HUDEP-2 (cell line): ENCODE measurements at regions not wholly inside any gene's neighbourhood (a gene's known extent, or its start where the extent isn't known, plus 50 kb on each side); places are given as distances from the start of the nearest gene placed in this dataset.
A peak's percentile ranks its signal among the peaks of the same experiment; 100 is the strongest.

Experiments
- DNase-seq, 76 experiments: peaks; one replicate each; lab custom pipeline; 2025; ENCODE audit not compliant: unreplicated experiment in 76 of 76; lab: John Stamatoyannopoulos, UW

DNA sequence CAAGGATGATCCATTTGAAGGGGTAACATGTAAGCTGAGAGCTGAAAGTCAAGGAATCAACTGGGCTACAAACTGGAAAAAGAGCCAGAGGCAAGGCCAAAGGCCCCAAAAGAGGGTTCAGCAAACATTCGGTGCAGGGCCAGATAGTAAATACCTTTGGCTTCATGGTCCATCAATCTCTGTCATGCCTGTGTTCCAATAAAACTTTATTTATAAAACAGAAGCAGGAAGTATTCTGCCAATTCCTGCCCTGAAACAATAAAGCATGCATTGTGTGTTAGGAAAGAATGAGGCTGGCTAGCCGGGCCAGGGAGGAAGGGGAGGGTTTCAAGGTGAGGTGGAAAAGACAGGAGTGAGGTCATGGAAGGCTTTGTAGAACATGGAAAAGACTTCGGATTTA lies 107.1 kb downstream of the LBH start:
- no peak for DNase-seq

DNA sequence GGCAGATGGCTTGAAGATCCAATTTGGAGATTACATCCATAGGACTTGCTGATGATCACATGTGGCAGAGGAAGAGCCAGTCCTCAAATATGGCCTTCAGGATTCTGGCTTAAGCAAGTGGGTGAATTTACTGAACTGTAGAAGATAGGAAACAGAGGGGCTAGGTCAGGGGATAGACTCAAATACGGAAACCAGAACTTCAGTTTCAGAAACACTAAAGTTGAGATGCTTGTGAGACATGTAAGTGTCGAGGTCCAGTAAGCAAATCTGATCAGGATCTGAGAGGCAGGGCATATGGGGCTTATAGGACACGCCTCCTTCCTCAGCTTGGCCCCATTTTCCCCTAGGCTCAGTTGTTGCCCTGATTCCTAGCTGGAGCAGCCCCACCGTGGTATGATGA lies 107.7 kb downstream of the LBH start:
- no peak for DNase-seq

DNA sequence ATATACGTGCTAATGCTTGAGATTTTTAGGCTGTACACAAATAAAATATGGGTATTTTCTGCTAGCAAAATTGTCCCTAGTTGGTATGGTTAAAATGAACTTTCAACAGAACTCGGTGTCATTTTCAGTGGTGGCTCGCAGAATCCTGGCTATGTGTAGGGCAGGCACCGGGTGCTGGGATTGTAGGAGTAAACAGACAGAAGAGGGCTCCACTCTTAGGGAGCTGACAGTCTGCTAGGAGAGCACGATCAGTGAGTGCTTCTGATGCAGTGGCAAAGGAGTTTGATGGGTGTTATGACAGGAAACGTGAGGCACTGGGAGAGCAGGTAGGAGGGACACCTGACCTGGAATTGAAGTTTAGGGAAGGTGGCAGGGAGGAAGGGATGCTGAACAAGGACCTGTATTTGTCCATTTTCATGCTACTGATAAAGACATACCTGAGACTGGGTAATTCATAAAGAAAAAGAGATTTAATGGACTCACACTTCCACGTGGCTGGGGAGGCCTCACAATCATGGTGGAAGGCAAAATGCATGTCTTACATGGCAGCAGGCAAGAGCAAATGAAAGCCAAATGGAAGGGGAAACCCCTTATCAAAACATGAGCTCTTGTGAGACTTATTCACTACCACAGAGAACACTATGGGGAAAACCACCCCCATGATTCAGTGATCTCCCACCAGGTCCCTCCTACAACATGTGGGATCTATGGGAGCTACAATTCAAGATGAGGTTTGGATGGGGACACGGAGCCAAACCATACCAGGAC lies 105.4 kb upstream of the LCLAT1 start:
- no peak for DNase-seq

DNA sequence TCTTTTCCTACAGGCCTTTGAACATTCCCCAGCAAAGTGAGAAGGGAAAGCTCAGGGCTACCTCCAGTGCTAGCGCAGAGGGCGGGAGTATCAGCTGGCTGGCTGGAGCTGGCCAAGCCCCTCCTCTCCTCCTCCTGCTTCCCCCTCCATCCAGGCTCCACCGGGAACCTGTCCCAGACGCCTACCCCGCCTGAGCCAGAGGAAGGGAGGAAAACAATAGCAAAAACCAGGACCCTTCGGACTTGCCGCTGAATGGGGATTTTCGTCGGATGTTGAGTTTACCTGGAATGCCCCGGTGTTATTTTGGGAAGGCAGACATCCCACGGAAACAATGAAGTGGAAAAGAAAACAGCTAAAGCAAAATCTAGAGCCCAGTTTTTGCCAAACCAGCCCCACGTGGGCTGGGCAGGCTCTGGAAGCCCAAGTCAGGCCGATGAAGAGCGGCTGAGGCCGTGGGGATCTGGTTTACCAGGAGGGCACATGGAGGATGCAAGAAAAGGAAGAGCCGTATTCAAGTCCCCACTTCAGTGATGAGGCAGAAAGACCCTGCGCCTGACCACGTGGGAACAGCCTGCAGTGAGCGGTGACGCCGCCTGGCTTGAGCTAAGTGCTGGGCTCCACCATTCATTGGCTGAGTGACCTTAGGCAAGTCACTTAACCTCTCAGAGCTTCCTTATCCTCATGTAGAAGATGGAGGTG lies 100.4 kb upstream of the LCLAT1 start:
- DNase-seq: no peak

DNA sequence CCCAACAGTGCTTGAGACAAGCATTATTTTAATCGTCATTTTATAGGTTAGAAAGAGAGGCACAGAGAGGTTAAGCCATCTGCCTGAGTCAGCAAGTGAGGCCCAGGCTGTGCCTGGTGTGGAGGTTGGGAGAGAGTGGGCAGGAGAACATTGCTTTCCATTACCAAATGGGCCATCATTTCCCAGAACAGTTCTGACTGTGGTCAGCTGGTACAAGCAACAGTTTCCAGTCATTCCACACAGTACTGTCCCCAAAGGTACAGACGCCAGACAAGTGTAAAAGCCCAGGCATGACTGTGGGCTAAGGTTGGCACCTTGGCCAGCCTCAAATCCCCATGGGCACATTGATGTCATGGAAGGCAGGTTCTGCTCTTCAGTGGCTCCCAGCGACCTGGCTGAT lies 98.2 kb upstream of the LCLAT1 start:
- DNase-seq: no peak

DNA sequence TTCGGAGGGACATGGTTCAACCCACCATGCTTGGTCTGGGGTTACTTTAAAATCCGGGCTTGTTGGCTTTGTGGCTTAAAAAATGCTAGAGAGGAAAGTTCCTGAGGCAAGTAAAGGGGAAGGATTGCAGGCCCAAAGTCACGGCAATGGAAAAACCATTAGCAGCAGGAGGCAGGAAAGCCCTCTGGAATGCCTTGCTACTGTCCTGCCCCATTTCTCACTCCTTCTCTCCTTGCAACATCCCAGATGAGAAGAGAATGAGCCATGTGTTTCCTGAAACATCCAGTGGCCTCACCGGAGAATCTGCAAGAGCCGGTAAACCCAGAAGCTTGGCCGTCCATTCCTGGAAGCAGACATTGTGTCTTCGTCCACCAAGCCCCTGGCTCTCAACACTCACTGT lies 97.4 kb upstream of the LCLAT1 start:
- DNase-seq: no peak

DNA sequence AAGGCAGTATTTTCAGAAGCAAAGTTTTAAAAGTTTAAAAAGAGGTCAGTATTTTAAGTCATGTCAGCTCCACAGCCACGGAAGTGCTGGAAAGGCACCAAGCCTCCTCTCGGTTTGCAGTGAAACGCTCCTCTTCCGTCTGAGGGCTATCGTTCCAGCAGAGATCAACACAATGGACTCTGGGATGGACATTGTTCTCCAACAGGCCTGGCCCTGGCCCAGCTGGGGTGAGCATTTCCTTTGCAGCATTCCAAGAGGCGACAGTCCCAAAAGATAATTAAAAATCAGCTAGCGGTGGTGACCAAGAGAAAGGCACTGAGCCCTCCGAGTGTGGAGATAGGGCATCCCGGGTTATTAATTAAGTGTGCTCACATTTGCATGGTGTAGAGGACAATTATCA lies 95.9 kb upstream of the LCLAT1 start:
- DNase-seq: no peak

DNA sequence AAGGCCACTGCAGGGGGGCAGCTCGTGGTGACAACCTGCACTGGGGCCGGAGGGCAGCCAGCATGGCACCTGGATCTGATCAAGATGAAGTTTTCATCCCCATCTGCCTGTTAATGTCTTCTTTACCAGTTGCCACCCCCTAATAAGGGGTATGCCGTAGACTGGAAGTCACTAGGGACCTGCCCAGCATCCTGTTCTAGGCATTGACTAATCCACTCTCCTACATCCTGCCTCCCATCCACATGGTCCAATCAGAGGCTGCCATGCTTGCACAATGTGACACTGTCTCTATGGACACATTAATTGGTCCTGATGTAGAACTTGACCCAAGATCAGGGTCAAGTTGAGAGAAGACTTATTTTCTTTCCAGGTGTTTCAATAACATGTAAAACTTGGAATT lies 95.1 kb upstream of the LCLAT1 start:
- no peak for DNase-seq

DNA sequence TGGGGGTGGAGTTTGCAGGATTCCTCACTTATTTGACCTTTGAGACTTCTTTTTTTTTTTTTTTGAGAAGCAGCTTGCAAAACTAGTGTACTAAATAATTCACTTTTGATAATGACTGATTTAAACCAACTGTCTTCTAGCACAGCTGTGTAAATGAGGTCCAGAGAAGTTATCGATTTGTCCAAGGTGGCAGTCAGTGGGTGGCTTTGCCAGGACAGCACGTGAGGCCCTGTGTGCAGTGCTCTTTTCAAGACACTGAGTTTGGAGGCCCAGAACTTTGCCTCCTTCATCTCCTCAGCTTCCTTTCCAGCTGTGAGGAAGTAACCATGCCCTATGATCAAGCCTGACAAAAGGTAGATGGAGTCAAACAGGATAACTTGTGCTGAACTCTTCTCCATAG lies 92.9 kb upstream of the LCLAT1 start:
- no peak for DNase-seq

DNA sequence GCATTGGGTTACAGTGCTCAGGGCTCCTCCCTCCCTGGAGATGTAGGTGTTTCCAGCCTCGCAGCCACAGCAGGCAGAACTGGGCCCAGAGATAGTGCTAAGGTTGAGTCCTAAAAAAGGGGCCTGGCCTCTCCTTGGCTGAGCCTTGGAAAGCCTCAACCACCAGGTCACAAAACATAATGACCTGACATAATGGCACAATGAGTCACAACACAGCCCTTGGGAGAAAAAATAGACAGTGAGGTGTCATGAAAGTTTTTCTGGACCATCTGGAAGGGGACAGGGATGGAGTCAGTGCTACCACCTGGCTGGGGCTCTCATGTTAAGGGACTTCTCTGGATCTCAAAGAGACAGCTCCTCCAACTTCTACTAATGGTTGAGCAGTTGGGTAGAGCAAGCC lies 92.4 kb upstream of the LCLAT1 start:
- no peak for DNase-seq

DNA sequence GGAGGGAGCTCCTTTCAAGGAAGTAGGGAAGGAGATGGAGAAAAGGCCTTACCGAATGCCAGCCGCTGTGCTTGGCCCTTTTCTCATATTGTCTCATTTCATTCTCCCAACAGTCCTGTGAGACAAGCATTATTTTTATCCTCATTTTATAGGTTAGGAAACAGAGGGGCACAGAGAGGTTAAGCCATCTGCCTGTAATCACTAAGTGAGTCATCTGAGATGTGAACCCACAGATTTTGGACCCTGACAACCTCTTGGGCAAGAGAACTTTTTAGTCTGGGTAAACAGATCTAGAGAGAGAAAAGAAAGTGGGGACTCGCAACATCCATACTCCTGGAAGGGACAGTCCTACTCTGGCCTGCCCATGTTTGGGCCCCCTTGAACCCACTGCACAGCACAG lies 91.7 kb upstream of the LCLAT1 start:
- DNase-seq: no peak

DNA sequence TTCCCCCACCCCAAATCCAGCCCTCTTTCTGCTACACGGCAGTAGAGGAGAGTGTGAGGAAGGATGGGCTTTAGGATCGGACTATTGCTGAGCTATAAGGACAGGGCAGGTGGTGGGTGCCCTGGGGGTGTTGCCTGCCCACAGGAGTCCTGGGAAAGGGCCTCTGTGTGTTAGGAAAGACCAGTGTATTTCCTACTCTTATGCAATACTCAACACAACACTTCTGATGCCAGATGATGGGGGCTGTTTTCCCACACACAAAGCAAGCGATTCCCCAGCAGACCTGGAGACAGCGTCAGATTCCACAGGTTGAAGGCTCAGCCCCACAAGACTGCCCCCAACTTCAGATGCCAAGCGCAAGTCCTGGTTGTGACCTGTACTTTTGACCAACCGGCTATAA lies 91.0 kb upstream of the LCLAT1 start:
- DNase-seq: no peak

DNA sequence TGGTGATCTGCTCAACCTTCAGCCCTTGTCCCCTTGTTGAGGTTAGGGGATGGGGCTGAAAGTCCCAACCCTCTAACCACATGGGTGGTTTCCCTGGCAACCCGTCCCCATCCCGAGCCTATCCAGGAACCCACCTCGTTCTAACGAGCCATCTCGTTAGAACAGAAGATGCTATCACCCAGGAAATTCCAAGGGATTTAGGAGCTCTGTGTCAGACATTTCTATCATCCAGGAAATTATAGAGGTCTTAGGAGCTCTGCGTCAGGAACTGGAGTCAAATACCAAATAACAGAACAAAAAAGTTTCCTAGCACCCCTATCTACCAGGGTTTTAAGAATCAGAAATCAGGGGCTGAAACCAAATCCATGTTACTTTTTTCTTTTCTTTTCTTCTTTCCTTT lies 90.3 kb upstream of the LCLAT1 start:
- DNase-seq: no peak

DNA sequence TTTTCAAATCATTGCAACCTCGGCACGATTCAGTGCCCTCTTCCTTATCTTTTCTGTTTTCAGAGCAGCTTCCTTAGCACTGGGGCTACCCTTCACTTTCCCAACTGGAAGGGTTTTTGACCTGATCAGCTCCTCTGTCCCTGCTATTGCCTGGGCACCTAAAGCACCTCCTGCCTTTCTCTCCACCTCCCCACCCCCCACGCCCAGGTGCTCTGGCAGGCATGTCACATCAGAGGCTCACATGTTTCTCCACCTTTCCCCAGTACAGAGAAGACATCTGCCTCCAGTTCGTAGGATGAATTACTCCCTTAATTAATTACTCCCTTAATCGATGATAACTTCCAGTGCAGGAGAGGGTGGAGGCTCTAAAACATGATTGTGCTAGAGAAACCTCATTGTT lies 88.7 kb upstream of the LCLAT1 start:
- no peak for DNase-seq

DNA sequence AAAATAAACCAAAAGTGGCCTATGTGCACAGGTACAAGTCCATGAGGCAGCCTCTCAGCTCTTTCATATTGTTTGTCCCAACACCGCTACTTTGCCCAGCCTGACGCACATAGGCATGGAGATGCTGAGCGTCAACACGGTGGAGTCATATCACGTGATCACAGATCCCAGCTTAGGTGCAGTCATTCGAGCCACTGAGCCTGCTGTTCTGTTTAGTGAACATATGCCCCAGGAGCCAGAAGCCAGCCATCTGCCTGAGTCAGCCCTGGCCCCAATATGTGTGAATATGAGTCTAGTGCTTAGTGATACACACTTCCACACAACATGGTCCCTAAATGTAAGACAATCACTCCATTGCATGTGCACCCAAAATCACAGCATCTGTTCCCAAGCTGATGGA lies 88.2 kb upstream of the LCLAT1 start:
- DNase-seq: no peak

DNA sequence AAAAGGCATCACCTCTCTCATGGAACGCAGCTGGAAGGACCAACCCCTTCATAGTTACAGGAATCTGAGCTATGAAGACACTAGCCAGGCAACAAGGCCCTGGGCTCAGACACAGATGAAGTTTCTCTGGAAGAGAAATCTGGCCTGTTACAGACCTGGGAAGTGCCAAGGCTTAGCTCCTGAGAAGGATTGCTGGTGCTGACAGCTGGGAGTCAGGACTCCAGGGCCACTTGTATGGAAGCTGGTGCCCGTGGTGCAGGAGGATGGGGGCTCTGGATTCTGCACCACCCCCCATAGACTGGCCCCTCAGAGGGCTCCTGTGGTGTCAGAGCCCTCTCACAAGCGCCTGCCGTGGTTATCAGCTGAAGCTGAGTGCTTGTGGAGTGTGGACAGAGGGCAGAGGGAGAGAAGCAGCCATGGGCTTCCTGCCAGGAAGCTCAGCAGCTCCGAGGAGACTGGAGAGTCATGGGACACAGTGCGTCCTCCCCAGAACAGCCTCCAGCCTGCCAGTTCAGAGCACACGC lies 87.3 kb upstream of the LCLAT1 start:
- peak in 31 of 76 experiments; percentile 2 to 42 (median 13) for DNase-seq

DNA sequence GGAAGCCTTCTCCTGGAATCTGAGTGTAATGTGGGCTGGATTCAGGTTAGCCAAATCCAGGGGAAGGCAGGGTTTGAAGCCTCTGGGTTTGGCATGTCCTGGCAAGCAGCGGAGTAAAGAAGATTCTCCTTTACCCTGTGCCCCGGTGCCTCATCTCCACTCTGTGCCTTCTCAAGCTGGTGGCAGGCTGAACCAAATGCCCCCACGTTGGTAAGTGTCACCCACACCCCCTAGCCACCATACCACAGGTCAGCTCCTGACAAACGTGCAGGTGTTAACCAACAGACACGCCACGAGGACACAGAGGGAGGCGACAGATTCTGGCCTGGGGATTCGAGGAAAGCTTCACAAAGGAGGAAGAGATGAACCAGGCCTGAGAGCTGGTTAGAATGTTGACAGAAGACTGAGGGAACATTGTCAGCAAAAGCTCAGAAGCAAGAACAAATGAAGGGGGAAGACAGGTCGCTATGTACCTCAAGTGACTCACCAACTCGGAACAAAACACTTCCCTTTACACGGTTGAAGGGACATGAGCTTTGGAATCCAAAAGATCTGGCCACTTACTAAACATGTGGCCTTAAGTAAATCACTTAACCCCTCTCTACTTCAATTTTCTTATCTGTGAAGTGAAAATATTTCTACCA lies 85.2 kb upstream of the LCLAT1 start:
- DNase-seq: no peak

DNA sequence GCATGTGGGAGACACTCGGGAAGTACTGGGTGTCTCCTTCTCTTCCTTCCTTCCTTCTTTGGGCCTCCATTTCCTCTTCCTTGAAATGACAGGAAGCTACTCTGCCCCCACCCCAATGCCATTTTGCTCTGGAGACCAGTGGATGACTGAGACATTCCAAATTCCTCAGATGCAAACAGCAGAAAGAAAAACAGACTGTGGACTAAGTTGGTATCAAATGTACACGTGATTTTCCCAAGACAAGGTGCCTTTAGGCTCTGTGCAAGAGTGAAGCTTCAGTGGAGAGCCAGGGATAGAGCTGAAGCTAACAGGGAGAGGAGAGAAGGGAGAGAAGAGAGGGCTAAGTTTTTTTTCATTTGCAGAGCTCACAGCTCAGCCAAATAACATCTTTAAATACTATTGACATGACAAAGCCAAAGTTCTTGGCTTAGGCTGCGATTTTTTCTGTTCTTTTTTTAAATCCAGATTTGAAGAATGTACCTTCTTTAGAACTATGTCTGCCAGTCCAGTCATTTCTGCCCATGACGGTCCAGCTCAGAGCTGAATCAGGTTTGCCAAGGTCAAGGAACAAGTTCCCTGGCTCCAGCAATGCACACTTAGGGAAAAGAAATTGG lies 84.5 kb upstream of the LCLAT1 start:
- DNase-seq: no peak

DNA sequence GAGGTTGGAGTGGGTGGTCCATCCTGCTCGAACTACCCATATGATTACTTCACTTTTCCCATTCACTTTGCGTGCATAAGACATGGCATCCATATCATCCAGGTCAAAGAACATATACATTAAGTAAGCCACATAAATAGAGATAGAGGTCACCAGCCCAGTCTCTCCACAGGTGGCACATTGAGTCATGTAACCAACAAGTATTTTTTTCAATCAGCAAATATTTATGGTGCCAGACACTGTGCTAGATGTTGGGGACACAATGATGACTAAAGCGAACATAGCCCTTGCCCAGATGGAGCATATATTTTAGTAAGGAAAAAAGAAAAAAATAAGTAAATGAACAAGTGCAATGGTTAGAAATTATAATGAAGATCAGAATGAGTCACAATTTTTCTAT lies 83.6 kb upstream of the LCLAT1 start:
- no peak for DNase-seq

DNA sequence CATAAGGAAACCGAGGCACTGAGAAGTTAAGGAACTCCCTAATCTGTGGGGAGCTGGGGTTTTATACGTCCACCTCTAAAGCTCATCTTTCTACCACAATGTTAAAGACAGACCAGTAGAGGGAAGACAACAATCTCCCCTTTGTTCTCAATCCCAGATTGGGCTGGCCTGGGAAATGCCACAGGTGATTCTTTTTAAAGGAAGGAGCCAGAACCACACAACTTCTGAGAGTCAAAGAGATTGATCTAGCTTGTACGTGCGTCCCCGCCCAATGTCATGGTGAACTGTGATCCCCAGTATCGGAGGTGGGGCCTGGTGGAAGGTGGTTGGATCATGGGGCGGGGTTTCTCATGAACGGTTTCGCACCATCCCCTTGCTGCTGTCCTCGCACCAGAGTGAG lies 81.8 kb upstream of the LCLAT1 start:
- DNase-seq: no peak

DNA sequence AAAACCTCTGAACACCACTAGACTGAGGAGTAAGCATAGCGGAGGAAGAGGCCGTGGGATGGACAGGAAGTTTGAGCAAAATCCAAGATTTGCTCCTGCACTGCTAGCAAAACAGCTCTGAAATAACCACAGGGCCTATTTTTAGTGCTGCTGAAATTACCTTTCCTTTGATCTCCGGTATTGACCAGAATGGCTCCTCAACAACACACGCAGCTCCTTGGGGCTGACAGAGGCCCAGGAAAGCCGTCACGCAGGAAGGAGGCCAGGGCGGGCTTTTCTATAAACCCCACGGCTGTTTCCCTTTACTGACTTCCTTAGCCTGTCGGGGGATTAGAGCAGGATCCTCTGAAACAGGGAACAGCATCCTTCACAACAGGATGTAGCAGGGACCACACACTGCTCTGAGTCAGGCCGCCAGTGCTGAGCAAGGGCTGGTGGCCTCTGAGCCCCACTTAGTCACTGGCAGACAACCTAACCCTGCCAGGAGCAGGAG lies 80.8 kb upstream of the LCLAT1 start:
- DNase-seq: no peak
